ENCODE measurements at regions not wholly inside any gene's neighbourhood (a gene's known extent, or its start where the extent isn't known, plus 50 kb on each side); places are given as distances from the start of the nearest gene placed in this dataset.
"Not testable (repeated sequence)": the region's sequence is repeated elsewhere in the genome, so short reads cannot be mapped to it uniquely, and the experiment has no call there.

GRCh38 chr2:39867268-39867667 lies 88.2 kb upstream of the THUMPD2 start:
- no peak for DNase-seq

GRCh38 chr2:39865751-39866150 lies 86.7 kb upstream of the THUMPD2 start:
- DNase-seq = no peak

GRCh38 chr2:39863672-39864071 lies 84.6 kb upstream of the THUMPD2 start:
- DNase-seq = not testable (repeated sequence)

- no peak for DNase-seq
Measured at GRCh38 chr2:39860538-39860937, 81.5 kb upstream of the THUMPD2 start.

GRCh38 chr2:39858677-39859076 lies 79.6 kb upstream of the THUMPD2 start:
- DNase-seq = no peak

GRCh38 chr2:39855856-39856255 lies 76.8 kb upstream of the THUMPD2 start:
- DNase-seq = no peak

- DNase-seq = no peak
Measured at GRCh38 chr2:39854771-39855170, 75.7 kb upstream of the THUMPD2 start.

- no peak for DNase-seq
Measured at GRCh38 chr2:39852831-39853230, 73.8 kb upstream of the THUMPD2 start.

GRCh38 chr2:39851651-39852110 lies 72.6 kb upstream of the THUMPD2 start:
- peak; percentile 35 for DNase-seq

- DNase-seq = no peak
Measured at GRCh38 chr2:39851251-39851650, 72.2 kb upstream of the THUMPD2 start.

- no peak for DNase-seq
Measured at GRCh38 chr2:39849982-39850526, 71.0 kb upstream of the THUMPD2 start.

GRCh38 chr2:39849064-39849463 lies 70.0 kb upstream of the THUMPD2 start:
- DNase-seq = no peak

- no peak for DNase-seq
Measured at GRCh38 chr2:39845460-39846146, 66.5 kb upstream of the THUMPD2 start.

- no peak for DNase-seq
Measured at GRCh38 chr2:39839261-39839848, 60.3 kb upstream of the THUMPD2 start.

GRCh38 chr2:39838589-39838988 lies 59.5 kb upstream of the THUMPD2 start:
- no peak for DNase-seq

- no peak for DNase-seq
Measured at GRCh38 chr2:39837856-39838453, 58.9 kb upstream of the THUMPD2 start.

- no peak for DNase-seq
Measured at GRCh38 chr2:39836638-39837037, 57.6 kb upstream of the THUMPD2 start.

GRCh38 chr2:39834426-39834825 lies 55.4 kb upstream of the THUMPD2 start:
- DNase-seq = no peak

GRCh38 chr2:39830610-39831009 lies 51.6 kb upstream of the THUMPD2 start:
- DNase-seq = not testable (repeated sequence)
